HG02763 (cell line): ENCODE measurements at regions not wholly inside any gene's neighbourhood (a gene's known extent, or its start where the extent isn't known, plus 50 kb on each side); places are given as distances from the start of the nearest gene placed in this dataset.
"Not testable (repeated sequence)": the region's sequence is repeated elsewhere in the genome, so short reads cannot be mapped to it uniquely, and the experiment has no call there.

Source experiments
- ATAC-seq: cut with Tn5 transposase; IDR thresholded peaks from one replicate; pipeline ENCODE4 v1.9.1; 2021; ENCODE audit warnings: mild to moderate bottlenecking, moderate library complexity; ENCODE audit not compliant: unreplicated experiment

DNA sequence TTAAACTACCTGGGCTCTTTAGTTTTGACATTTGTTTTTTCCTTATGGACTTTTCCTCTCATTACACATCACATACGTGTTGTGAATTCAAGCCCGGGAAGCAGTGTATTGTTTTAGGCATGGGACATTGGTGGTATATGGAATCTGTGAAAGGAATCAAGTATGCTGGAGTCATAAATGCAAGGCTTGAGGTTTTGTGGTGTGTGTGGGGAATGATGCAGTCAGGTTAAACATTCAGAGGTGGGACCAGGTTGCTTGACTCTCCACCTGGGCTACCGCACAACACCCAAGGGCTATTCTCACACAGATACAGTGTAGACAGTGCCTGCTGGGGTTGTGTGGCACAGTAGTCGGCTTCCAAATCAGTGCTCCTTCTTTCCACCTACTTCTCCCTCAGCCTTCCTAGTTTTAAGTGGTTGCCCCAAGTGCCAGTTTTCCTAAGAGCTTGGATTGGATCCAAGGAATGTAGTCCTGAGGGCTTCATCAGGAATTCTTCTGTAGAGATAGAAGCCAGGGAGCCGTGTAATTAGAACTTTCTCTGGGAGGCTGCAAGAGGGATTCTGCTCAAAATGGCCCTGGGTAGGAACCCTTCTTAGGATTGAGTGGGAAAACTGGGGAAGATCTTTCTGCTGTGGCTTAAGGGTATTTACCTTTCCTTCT lies 243.7 kb downstream of the C12orf75 start:
- ATAC-seq = no peak

DNA sequence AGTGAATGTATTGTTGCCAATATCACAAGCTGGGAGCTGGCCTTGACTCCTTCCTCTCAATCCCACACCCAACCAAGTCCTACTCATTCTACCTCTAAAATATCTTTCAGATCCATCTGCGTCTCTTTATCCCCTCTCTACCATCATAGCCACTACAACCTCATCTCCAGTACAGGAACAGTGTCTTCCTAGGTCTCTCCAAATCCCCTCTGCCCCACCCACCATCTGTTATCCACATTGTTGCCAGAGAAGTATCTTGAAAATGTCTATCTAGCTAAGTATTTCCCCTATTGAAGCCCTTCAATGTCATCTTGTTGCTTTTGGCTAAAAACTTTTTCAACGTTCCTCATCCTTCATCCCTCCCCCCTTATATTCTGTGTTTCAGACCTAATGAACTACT lies 244.7 kb downstream of the C12orf75 start:
- no peak for ATAC-seq

DNA sequence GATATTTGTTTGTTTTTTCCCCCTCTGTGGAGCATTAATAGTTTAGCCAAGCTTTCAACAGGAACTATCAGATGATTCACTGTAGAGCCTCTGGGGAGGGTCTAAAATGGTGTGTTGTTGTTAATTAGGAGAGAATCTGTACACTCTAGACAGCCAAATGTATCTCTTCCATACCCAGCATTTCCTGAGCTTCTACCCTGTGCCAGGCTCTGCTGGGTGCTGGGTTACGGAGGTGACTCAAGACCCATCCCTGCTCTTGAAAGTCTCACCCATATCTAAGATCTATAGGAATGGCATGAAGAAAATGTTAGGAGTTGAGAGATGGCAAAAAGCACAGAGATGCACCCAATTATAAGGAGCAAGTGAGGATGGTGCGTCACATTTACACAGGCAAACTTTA lies 245.8 kb downstream of the C12orf75 start:
- no peak for ATAC-seq

DNA sequence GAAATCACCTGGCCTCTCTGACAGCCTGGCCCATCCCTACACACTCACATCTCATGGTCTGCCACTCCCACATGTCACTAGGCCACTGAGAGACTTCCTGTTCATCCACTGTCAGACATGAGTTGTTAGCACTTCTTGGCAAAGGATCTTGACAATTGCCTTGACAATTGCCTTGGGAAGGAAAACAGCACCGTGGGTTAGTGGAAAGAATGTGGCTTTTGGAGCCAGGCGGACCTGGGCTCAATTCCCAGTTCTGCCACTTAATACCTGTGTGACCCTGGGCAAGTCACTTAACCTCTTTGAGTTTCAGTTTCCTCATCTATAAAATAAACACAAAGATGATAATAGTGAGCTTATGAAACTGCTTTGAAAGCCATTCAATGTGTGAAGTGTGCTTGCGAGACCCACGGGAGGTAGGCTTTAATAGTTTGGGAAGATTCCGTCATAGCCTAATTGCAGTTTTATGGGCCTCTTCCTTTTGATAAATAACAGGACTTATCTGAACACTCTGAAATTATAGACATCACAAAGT lies 250.4 kb downstream of the C12orf75 start:
- ATAC-seq = no peak

DNA sequence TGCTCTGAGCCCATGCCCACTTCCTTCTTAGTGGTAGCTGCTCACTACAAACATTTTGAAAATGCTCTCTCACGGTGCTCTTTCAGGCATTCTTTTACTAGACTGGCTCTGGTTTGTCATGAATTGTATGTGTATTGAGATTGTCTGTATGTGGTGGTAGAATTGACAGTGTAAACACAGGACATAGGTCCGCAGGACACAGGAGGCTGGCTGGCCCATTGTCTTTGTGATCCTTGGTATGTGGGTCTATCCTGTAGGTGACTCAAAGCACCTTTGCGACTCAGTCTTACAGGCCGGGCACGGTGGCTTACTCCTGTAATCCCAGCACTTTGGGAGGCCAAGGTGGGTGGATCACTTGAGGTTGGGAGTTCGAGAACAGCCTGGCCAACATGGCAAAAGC lies 250.9 kb downstream of the C12orf75 start:
- ATAC-seq = no peak

DNA sequence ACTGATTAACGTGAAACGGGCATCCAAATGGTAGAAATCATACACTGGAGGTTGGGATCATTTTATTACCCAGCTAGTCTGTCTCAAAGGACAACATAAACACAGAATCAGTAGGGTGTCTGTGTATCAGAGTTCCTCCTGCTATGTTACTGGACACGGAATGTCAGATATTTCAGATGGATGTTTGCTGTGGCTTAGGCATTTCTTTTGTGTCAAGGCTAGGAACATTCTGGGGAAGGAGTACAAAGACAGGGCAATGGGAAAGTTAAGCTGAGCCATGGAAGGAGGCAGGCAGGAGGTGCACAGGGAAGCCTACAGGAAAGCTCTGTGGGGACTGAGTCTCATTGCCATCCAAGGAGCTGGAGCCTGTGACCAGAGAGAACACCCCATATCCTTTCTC lies 254.6 kb downstream of the C12orf75 start:
- no peak for ATAC-seq

DNA sequence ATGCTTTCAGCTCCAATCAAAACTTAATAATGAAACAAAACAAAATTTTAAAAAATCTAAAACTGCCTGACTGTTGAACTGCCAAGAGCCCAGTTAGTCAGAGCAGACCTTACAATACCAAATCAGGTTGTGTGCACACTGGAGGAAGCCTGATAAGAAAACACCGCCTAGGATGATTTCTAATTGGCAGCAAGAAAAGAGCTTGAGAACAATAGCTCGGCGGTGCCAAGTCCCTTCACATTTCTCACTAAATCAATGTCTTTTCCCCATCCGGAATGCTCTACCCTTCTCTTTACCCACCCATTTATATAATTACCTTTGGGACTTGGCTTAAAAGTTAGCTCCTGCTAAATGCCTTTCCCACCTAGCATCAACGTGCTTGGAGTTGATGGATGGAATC lies 256.7 kb downstream of the C12orf75 start:
- no peak for ATAC-seq

DNA sequence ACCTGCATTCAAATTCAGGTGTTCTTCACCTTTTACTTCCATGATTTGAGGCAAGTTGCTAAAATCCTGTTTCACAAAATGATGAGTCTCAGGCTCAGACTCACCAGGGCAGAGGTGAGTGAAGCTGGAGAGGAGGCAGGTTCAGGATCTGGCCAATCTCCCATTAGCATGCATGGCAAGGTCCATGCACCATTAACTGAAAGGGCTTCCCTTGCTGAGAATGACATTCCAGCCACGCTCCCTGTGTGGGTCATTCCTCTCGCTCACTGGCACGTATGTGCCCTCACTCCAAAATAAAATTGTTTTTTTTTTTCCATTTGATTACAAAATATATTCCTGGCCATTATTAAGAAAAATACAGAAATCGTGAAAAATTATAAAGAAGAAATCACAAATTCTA lies 257.6 kb downstream of the C12orf75 start:
- ATAC-seq = no peak

DNA sequence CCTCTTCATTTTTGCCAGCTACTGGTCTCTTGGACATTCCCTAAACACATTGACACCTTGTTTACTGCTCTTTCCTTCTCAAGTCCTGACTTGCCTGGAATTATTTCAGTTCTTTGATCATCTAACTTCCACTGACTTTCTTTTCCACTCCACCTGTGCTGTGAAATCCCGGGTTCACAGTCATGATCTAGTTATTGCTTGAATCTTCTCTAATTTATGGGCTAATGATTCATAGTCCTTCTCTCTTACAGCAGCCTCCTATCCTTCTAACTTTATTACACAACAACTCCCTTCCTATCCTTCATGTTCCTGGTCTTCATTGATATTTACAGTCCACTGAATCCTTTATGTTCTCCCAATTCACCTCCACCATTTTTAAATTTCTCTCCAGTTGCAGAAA lies 260.1 kb downstream of the C12orf75 start:
- ATAC-seq = no peak

DNA sequence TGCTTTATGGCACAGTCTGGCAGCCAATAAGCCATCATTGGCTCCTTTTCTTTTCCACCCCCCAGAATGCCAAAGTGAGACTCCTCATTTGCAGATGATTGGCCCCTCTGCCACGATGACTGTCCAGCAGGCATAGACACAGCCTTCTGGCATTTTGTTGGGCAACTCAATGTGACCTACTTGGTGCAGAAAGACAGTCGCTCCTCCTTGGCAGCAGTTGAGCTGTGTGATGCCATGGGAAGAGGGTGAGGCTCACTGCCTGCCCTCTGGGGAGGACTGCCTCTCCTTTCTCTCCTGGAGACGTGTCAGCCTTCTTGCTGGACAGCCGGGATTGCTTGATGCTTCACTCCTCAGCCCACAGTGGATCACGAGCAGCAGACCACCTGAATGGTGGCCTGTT lies 264.9 kb downstream of the C12orf75 start:
- ATAC-seq = no peak

DNA sequence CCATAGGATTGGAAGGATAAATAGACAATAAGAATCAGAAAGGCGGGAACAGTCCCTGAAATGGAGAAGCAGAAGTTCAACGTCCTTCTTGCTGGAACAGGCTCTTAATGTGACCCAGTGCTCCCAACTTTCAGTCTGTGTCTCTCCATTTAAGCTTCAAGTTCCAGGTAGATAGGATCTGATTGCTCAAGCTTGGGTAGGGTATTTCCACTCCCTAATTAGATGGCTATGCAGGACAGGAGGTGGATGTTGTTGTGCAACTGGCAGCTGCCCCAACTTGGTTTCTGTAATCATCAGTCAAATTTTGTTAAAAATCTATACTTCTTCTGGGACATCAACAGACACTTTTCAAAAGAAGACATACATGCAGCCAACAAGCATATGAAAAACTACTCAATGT lies 266.2 kb downstream of the C12orf75 start:
- no peak for ATAC-seq

DNA sequence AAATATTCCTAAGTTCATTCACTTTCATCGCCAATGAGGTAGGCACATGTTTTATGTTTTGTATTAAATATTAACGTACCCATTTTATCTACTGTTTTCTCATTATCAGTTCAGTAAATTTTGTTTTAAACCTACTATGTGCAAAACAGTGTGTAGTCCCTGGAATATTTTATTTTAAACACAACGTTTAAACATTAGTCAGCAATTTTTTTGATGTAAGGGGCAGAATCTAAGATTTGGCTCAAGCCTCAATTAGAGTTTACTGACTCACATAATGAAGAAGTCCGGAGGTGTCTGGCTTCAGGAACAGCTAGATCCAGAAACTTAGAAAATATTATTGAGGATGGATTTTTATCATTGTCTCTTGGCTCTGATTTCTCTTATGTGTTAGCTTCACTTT lies 267.5 kb downstream of the C12orf75 start:
- no peak for ATAC-seq

DNA sequence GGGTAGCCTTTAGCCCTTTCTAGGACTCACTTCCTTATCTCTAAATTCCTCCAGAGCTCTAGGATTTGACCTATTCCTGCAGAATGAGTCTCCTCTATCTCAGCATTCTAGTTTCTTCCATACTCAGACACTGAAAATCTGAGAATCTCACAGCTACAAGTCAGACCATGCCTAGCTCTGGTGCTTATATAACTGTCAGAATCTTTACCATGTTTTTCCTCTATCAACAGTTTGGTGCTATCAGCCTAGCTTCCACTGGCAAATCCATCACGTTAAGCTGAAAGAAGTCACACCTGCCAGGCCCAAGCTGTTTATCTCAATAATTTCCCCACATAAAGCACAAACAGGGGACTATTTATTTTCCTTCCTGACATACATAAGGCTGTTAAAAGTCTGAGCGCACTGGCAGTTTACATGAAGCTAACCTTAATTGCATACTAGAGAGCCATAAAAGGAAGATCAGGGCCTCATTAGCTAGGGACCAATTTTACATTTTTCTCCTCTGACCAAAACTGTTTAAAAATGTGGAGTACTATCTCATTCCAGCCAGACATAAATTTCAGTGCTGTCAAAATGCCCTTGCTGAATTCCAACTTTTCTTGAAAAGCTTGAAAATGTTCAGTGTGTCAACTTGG lies 270.5 kb downstream of the C12orf75 start:
- no peak for ATAC-seq

DNA sequence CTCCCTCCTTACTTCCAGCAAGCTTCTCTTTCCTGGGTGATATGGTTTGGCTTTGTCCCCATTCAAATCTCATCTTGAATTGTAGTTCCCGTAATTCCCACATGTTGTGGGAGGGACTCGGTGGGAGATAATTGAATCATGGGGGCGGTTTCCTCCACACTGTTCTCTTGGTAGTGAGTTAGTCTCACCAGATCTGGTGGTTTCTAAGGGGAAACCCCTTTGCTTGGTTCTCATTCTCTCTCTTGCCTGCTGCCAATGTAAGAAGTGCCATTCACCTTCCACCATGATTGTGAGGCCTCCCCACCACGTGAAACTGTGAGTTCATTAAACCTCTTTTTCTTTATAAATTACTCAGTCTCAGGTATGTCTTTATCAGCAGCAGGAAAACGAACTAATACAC lies 271.8 kb downstream of the C12orf75 start:
- ATAC-seq = not testable (repeated sequence)

DNA sequence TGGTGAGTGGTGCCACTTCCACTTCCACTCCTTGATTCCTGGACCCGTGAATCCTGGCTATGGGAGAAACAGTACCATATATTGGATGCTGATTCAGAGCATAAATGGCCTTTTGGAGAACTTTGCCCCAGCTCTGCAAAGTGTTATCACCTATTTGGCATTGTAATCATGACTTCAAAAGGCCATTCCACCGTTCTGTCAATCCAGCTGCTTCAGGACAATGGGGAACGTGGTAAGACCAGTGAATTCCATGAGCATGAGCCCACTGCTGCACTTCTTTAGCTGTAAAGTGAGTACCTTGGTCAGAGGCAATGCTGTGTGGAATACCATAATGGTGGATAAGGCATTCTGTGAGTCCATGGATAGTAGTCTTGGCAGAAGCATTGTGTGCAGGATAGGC lies 273.8 kb downstream of the C12orf75 start:
- not testable (repeated sequence) for ATAC-seq

DNA sequence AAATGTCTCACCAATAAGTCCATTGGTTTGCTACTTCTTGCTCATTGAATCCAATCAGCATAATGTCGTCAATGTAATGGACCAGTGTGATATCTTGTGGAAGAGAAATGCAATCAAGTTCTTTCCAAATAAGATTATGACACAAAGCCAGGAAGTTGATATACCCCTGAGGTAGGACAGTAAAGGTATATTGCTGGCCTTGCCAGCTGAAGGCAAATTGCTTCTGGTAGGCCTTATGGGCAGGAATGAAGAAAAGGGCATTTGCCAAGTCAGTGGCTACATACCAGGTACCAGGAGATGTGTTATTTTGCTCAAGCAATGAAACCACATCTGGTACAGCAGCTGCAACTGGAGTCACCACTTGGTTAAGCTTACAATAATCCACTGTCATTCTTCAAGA lies 276.1 kb downstream of the C12orf75 start:
- not testable (repeated sequence) for ATAC-seq

DNA sequence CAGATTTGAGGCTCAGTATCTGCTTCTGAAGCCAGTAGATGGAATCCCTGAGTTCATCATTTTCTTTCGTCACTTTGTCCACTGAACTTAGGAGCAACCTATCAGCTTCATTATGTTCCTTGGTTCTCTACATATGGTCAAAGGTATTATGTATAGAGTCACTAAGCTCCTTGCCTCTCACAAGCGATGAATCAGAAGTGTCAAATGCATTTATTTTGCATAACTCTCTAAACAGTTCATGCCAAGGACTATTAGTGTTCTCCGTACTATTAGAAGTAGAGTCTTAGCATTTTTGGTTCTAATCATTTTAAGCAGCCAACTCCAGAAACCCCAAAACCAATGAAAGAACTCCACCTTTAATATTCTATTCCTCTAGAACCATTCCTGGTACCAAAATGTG lies 278.5 kb downstream of the C12orf75 start:
- ATAC-seq = not testable (repeated sequence)

DNA sequence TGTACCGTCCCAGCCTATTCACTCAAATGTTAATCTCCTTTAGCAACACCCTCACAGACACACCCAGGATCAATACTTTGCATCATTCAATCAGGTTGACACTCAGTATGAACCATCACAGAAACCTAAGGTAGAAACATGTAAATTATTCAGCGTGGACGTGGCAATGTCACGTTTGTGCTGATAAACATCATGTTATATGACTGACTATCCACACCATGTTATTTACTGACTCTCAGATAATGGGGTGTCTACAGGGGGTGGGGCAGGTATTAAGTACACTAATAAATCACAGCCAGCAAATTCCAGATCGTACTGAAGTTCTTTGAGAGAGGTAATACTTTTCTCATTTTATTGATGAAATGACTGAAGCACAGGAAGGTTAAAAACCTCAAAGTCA lies 280.0 kb downstream of the C12orf75 start:
- ATAC-seq = no peak

DNA sequence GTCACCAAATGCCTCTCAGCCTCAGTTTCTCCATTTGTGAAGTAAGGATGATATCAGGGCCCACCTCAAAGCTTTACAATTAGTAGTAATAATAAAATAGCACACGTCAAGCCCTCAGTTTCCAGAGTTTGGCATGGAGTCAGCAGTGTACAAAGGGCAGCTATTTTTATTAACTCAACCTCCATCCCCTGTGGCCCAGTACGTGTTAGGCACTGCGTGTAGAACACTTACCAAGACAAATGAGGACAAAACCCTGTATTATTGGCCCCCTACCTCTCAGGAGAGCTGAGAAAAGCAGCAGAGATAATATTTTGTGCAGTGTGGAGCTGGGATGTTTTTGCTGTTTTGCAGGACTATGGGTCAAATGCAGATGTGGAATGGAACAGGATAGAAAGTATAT lies 280.8 kb downstream of the C12orf75 start:
- no peak for ATAC-seq

DNA sequence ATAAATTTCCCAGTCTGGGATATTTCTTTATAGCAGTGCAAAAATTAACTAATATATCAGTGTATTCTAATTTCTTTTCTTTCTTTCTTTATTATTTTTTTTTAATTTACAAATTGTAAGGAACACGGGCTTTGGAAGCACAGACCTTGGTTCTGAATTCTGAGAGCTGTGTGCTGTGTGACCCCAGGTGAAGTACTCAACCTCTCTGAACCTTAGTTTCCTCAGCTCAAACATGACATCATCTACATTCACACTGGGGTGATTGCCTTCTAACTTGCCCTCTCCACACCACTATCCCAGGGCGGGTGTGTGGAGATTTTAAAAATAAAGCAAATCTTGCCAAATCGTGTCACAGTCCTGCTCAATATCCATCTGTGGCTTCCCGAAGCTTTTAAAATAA lies 282.8 kb downstream of the C12orf75 start:
- ATAC-seq = no peak

DNA sequence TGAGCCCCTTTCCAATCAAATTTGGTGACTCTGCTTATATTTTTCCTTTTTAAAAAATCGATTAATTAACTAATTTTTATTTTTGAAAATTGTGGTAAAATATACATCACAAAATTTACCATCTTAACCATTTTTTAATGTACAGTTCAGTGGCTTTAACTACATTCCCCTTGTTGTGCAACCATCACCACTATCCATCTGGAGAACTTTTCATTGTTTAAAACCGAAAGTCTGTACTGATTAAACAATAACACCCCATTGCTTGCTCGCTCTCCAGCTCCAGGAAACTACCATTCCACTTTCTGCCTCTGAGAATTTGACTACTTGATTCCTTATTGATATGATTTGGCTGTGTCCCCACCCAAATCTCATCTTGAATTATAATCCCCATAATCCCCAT lies 283.4 kb downstream of the C12orf75 start:
- ATAC-seq = no peak

DNA sequence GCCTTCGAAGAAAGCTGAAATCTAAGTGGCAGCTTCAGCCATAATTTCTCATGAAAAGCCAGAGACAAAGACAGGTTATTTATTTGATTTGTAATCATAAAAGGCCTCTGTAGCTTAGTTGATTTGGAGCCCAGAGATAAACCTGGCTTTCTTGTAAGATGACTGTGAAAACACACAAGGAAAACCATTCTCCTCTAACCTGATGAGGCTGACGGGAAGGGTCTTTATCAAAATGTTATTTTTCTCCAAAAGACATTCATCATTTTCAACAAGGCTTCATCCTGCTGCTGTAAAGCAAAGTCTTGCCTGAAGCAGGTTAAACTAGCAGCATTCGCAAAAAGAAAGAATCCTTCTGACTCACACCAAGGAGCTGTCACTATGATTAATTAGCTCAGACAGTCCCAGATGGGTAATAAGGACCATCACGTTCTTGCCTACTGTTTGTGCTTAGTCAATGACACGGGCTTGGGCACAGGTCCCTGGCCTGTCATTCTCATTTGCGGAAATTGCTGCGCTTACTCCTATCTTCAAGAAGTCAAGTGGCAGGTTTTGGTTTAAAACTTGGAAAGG lies 286.6 kb downstream of the C12orf75 start:
- no peak for ATAC-seq
